Hematopoietic multipotent progenitor cell treated with erythropoietin and hydrocortisone succinate and interleukin-3 and kit ligand, for 8 days (in vitro differentiated cells): ENCODE measurements at regions not wholly inside any gene's neighbourhood (a gene's known extent, or its start where the extent isn't known, plus 50 kb on each side); places are given as distances from the start of the nearest gene placed in this dataset.
"Not testable (repeated sequence)": the region's sequence is repeated elsewhere in the genome, so short reads cannot be mapped to it uniquely, and the experiment has no call there.

Source experiments
- DNase-seq: peaks from one replicate; pipeline ENCODE4 v3.0.0-alpha.2; 2015

GRCh38 chr14:52202151-52202550 is 65.3 kb upstream of the PTGDR start:
- no peak for DNase-seq

- DNase-seq = no peak
These were observed 77.1 kb upstream of the PTGDR start for GRCh38 chr14:52190337-52190931.

- no peak for DNase-seq
These were observed 78.2 kb upstream of the PTGDR start for GRCh38 chr14:52189325-52189724.

GRCh38 chr14:52188381-52188780 is 79.1 kb upstream of the PTGDR start:
- no peak for DNase-seq

- DNase-seq = no peak
These were observed 82.3 kb upstream of the PTGDR start for GRCh38 chr14:52185178-52185577.

- no peak for DNase-seq
These were observed 84.6 kb upstream of the PTGDR start for GRCh38 chr14:52182853-52183252.

- DNase-seq = no peak
These were observed 88.2 kb upstream of the PTGDR start for GRCh38 chr14:52179141-52179790.

GRCh38 chr14:52175982-52176502 is 91.5 kb upstream of the PTGDR start:
- DNase-seq = no peak

GRCh38 chr14:52171932-52172331 is 95.6 kb upstream of the PTGDR start:
- DNase-seq = not testable (repeated sequence)

GRCh38 chr14:52166822-52167221 is 98.0 kb upstream of the NID2 start:
- DNase-seq = no peak

GRCh38 chr14:52155651-52156213 is 86.9 kb upstream of the NID2 start:
- no peak for DNase-seq

- no peak for DNase-seq
These were observed 86.3 kb upstream of the NID2 start for GRCh38 chr14:52154992-52155650.

- DNase-seq = no peak
These were observed 85.1 kb upstream of the NID2 start for GRCh38 chr14:52153939-52154338.

GRCh38 chr14:52150162-52150561 is 81.3 kb upstream of the NID2 start:
- DNase-seq = no peak

- no peak for DNase-seq
These were observed 79.5 kb upstream of the NID2 start for GRCh38 chr14:52148371-52148770.

- no peak for DNase-seq
These were observed 77.6 kb upstream of the NID2 start for GRCh38 chr14:52146504-52146903.

- DNase-seq = not testable (repeated sequence)
These were observed 75.2 kb upstream of the NID2 start for GRCh38 chr14:52144099-52144498.

- no peak for DNase-seq
These were observed 73.6 kb upstream of the NID2 start for GRCh38 chr14:52142504-52142903.

GRCh38 chr14:52131640-52132320 is 62.9 kb upstream of the NID2 start:
- DNase-seq = peak; percentile 82

GRCh38 chr14:52129721-52130120 is 60.9 kb upstream of the NID2 start:
- DNase-seq = no peak

- DNase-seq = no peak
These were observed 57.0 kb upstream of the NID2 start for GRCh38 chr14:52125885-52126284.

- DNase-seq = no peak
These were observed 56.2 kb upstream of the NID2 start for GRCh38 chr14:52124791-52125684.
